GM18520 (cell line): ENCODE measurements at regions not wholly inside any gene's neighbourhood (a gene's known extent, or its start where the extent isn't known, plus 50 kb on each side); places are given as distances from the start of the nearest gene placed in this dataset.

ENCODE experiments used
- ATAC-seq: cut with Tn5 transposase; IDR thresholded peaks from one replicate; pipeline ENCODE4 v1.9.1; 2021; ENCODE audit not compliant: unreplicated experiment

GRCh38 chr2:129070663-129071062 is 752.0 kb upstream of the HS6ST1 start:
- ATAC-seq: no peak

GRCh38 chr2:129071531-129071930 is 752.9 kb upstream of the HS6ST1 start:
- ATAC-seq: no peak

- ATAC-seq: no peak
These were observed 755.7 kb upstream of the HS6ST1 start for GRCh38 chr2:129074298-129074920.

- no peak for ATAC-seq
These were observed 759.9 kb upstream of the HS6ST1 start for GRCh38 chr2:129078548-129078947.

- ATAC-seq: no peak
These were observed 762.2 kb upstream of the HS6ST1 start for GRCh38 chr2:129080715-129081476.

- no peak for ATAC-seq
These were observed 766.7 kb upstream of the HS6ST1 start for GRCh38 chr2:129085386-129085785.

- no peak for ATAC-seq
These were observed 768.6 kb upstream of the HS6ST1 start for GRCh38 chr2:129087133-129087813.

- peak; percentile 38 for ATAC-seq
These were observed 773.0 kb upstream of the HS6ST1 start for GRCh38 chr2:129091620-129092019.

GRCh38 chr2:129092956-129093355 is 774.3 kb upstream of the HS6ST1 start:
- no peak for ATAC-seq

- no peak for ATAC-seq
These were observed 782.5 kb upstream of the HS6ST1 start for GRCh38 chr2:129101186-129101585.

- ATAC-seq: no peak
These were observed 785.5 kb upstream of the HS6ST1 start for GRCh38 chr2:129103936-129104878.

GRCh38 chr2:129112181-129112580 is 793.5 kb upstream of the HS6ST1 start:
- no peak for ATAC-seq

GRCh38 chr2:129113776-129114175 is 795.1 kb upstream of the HS6ST1 start:
- ATAC-seq: peak; percentile 65

- no peak for ATAC-seq
These were observed 798.8 kb upstream of the HS6ST1 start for GRCh38 chr2:129117434-129117833.

- peak; percentile 82 for ATAC-seq
These were observed 799.6 kb upstream of the HS6ST1 start for GRCh38 chr2:129118296-129118695.

- no peak for ATAC-seq
These were observed 810.4 kb upstream of the HS6ST1 start for GRCh38 chr2:129129087-129129486.

- ATAC-seq: no peak
These were observed 815.3 kb upstream of the HS6ST1 start for GRCh38 chr2:129133692-129134641.

GRCh38 chr2:129135017-129135416 is 816.3 kb upstream of the HS6ST1 start:
- no peak for ATAC-seq

- no peak for ATAC-seq
These were observed 820.7 kb upstream of the HS6ST1 start for GRCh38 chr2:129139380-129139779.

- no peak for ATAC-seq
These were observed 823.8 kb upstream of the HS6ST1 start for GRCh38 chr2:129142465-129142864.
